Retinal pigment epithelial cell (primary cell): ENCODE measurements at regions not wholly inside any gene's neighbourhood (a gene's known extent, or its start where the extent isn't known, plus 50 kb on each side); places are given as distances from the start of the nearest gene placed in this dataset.

ENCODE experiments used
- DNase-seq: peaks from one replicate; pipeline ENCODE4 v3.0.0-alpha.2; 2010; ENCODE audit warnings: low read depth
- H3K4me3 ChIP-seq: 2 replicates; pipeline ENCODE4 v1.5.1; 2011; ENCODE audit warnings: mild to moderate bottlenecking, low read length, control low read depth, moderate library complexity
- CTCF ChIP-seq: conservative IDR thresholded peaks from 2 replicates; pipeline ENCODE4 v1.5.1; 2011; ENCODE audit warnings: low read depth, low read length, control low read depth, inconsistent platforms

- DNase-seq, result no peak
- TF ChIP-seq CTCF, result no peak
- H3K4me3 ChIP-seq, result no peak overlapping the region
Measured at GRCh38 chr14:76955575-76956315, 72.8 kb downstream of the IRF2BPL start.

- DNase-seq, result no peak
- no peak for TF ChIP-seq CTCF
- H3K4me3 ChIP-seq, result no peak overlapping the region
Measured at GRCh38 chr14:76954394-76955190, 73.9 kb downstream of the IRF2BPL start.

- DNase-seq, result no peak
- H3K4me3 ChIP-seq, result no peak overlapping the region
- no peak for TF ChIP-seq CTCF
Measured at GRCh38 chr14:76953311-76953945, 75.1 kb downstream of the IRF2BPL start.

GRCh38 chr14:76951166-76951565 is 77.3 kb downstream of the IRF2BPL start:
- no peak for DNase-seq
- TF ChIP-seq CTCF, result no peak
- H3K4me3 ChIP-seq, result no peak overlapping the region

- peak; percentile 76 for DNase-seq
Measured at GRCh38 chr14:76950055-76951020, 78.2 kb downstream of the IRF2BPL start.

More at GRCh38 chr14:76950055-76951020, 78.2 kb downstream of the IRF2BPL start:
- TF ChIP-seq CTCF, result no peak
- H3K4me3 ChIP-seq, result no peak overlapping the region
